ENCODE measurements at regions not wholly inside any gene's neighbourhood (a gene's known extent, or its start where the extent isn't known, plus 50 kb on each side); places are given as distances from the start of the nearest gene placed in this dataset.

DNA sequence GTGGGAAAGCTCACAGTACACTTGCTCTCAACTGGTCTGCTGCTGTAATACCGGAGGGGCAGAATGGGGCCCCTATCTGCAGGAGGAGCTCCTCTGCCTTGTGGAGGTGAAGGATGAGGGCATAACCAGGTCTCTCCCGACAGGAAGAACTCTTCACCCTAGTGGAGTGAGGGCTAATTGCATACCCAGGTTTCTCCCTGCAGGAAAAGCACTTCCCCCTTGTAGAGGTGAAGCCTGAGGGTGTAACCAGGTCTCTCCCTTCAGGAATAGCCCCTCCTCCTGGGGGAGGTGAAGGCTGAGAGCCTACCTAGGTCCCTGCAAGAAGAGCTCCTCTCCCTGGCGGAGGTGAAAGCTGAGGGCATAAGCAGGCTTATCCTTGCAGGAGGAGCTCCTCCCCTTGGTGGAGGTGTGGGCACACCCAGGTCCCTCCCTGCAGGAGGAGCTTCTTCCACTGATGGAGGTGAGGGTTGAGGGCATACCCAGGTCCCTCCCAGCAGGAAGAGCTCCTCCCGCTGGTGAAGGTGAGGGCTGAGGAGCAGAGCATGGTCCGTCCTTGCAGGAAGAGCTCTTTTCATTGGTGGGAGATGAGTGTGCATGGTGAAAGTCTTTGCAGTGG, 954.1 kb downstream of the NLGN4Y start:
- Histone ChIP-seq H3K9me3 (ENCODE audit: control insufficient read depth in 2 of 2, low read length in 2 of 2) (no peaks in the 10 kb centered on the region), H3K36me3 (ENCODE audit: control insufficient read depth in 2 of 2, insufficient read depth in 2 of 2, low read length in 2 of 2) (no peaks in the 10 kb centered on the region), H3K27ac (ENCODE audit: low read length) (no peak overlapping the region), H3K9ac (ENCODE audit: low read length in 2 of 2) (no peak overlapping the region), H3K4me3 (ENCODE audit: low read length in 2 of 2) (no peak overlapping the region), H3K27me3 (ENCODE audit: control insufficient read depth in 1 of 2, insufficient read depth in 2 of 2, low read length in 2 of 2) (no peaks in the 10 kb centered on the region), H3K4me1 (ENCODE audit: control insufficient read depth, insufficient read depth, low read length) (no peaks in the 10 kb centered on the region)

DNA sequence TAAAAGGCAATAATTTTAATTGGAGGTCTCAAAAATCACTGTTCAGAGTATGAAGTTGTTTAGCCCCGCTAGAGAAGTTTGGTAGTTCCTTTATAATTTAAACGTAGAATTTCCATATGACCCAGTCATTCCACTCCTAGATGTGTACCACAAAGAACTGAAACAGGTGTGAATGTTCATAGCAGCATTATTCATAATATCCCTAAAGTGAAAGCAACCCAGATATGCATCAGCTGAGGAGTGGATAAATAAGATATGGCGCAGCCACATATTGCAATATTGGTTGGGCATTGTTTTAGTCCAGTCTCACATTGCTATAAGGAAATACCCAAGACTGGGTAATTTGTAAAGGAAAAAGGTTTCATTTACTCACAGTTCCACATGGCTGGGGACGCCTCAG, 976.2 kb downstream of the NLGN4Y start:
- H3K36me3 ChIP-seq (ENCODE audit: control insufficient read depth in 2 of 2, insufficient read depth in 2 of 2, low read length in 2 of 2) = no peaks in the 10 kb centered on the region
- H3K9me3 ChIP-seq (ENCODE audit: control insufficient read depth in 2 of 2, low read length in 2 of 2) = no peaks in the 10 kb centered on the region
- H3K27me3 ChIP-seq (ENCODE audit: control insufficient read depth in 1 of 2, insufficient read depth in 2 of 2, low read length in 2 of 2) = no peaks in the 10 kb centered on the region
- no peak overlapping the region for H3K27ac ChIP-seq (ENCODE audit: low read length)
- H3K4me3 ChIP-seq (ENCODE audit: low read length in 2 of 2) = no peak overlapping the region
- no peaks in the 10 kb centered on the region for H3K4me1 ChIP-seq (ENCODE audit: control insufficient read depth, insufficient read depth, low read length)
- no peak overlapping the region for H3K9ac ChIP-seq (ENCODE audit: low read length in 2 of 2)

DNA sequence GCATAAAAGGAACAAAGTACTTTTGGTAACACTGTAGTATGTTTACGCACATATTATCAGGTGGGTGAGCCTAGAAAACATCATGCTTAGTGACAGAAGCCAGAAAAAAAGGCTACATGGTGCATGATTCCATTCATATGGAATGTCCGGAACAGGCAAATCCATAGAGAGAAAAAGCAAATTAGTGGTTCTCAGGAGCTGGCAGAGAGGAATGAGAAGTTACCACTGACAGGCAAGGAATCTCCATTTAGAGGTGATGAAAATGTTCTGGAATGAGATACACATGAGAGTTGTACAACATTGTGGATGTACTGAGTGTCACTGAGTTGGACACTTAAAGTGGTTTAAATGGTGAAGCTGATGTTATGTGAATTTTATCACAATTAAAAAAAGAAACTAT, 976.9 kb downstream of the NLGN4Y start:
- H3K27ac ChIP-seq (ENCODE audit: low read length) = no peak overlapping the region
- no peaks in the 10 kb centered on the region for H3K4me1 ChIP-seq (ENCODE audit: control insufficient read depth, insufficient read depth, low read length)
- H3K9me3 ChIP-seq (ENCODE audit: control insufficient read depth in 2 of 2, low read length in 2 of 2) = no peaks in the 10 kb centered on the region
- H3K4me3 ChIP-seq (ENCODE audit: low read length in 2 of 2) = no peak overlapping the region
- no peak overlapping the region for H3K9ac ChIP-seq (ENCODE audit: low read length in 2 of 2)
- H3K27me3 ChIP-seq (ENCODE audit: control insufficient read depth in 1 of 2, insufficient read depth in 2 of 2, low read length in 2 of 2) = no peaks in the 10 kb centered on the region
- no peaks in the 10 kb centered on the region for H3K36me3 ChIP-seq (ENCODE audit: control insufficient read depth in 2 of 2, insufficient read depth in 2 of 2, low read length in 2 of 2)

DNA sequence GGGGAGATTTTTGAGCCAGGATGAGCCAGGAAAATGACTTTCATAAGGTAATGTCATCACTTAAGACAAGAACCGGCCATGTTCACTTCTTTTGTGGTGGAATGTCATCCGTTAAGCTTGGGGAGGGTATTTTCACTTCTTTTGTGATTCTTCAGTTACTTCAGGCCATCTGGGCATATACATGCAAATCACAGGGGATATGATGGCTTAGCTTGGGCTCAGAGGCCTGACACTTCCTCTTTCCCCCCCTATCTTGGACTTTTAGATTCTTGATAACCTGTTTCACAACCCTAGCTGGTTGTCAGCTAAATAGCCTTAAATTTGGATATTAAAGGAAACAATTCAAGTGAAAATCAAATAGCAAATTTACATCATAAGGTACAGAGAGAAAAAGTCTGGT, 986.0 kb downstream of the NLGN4Y start:
- H3K9me3 ChIP-seq (ENCODE audit: control insufficient read depth in 2 of 2, low read length in 2 of 2) = no peaks in the 10 kb centered on the region
- no peaks in the 10 kb centered on the region for H3K4me1 ChIP-seq (ENCODE audit: control insufficient read depth, insufficient read depth, low read length)

DNA sequence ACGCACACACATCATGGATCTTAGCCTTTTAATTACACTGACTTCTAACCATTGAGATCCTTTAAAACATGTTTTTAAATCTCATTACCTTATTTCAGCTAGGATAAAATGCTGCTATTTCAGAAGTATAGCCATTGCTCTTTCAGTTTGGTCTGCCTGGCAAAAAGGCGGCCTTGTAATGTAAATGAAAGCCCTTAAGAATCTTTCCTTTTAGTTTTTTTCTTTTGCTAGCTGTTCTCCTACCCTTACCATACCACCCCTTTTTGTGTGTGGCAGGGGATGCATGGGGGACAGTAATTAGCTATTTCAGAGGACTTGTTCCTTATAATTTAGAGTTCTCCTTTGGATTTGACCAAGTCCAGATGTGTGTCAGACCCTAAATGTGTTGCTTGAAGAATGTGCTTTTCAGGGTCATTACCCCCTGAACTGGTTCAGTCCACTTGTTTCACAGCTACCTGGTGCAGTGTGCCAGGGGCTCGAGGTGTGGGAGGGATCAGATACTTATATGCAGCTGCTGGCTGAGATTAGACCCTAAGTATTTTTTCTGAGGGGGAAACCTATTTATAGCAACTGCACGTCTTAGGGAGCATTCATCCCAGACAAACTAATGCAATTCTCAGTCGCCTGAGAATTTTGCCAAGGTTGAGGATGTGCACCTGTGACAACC, 986.8 kb downstream of the NLGN4Y start:
- H3K27me3 ChIP-seq (ENCODE audit: control insufficient read depth in 1 of 2, insufficient read depth in 2 of 2, low read length in 2 of 2) = no peaks in the 10 kb centered on the region
- no peak overlapping the region for H3K4me3 ChIP-seq (ENCODE audit: low read length in 2 of 2)
- no peaks in the 10 kb centered on the region for H3K36me3 ChIP-seq (ENCODE audit: control insufficient read depth in 2 of 2, insufficient read depth in 2 of 2, low read length in 2 of 2)
- no peak overlapping the region for H3K9ac ChIP-seq (ENCODE audit: low read length in 2 of 2)
- H3K9me3 ChIP-seq (ENCODE audit: control insufficient read depth in 2 of 2, low read length in 2 of 2) = no peaks in the 10 kb centered on the region
- H3K4me1 ChIP-seq (ENCODE audit: control insufficient read depth, insufficient read depth, low read length) = no peaks in the 10 kb centered on the region
- H3K27ac ChIP-seq (ENCODE audit: low read length) = no peak overlapping the region

More for the DNA sequence above, 986.0 kb downstream of the NLGN4Y start:
- Histone ChIP-seq H3K27ac (ENCODE audit: low read length) (no peak overlapping the region), H3K36me3 (ENCODE audit: control insufficient read depth in 2 of 2, insufficient read depth in 2 of 2, low read length in 2 of 2) (no peaks in the 10 kb centered on the region), H3K9ac (ENCODE audit: low read length in 2 of 2) (no peak overlapping the region), H3K27me3 (ENCODE audit: control insufficient read depth in 1 of 2, insufficient read depth in 2 of 2, low read length in 2 of 2) (no peaks in the 10 kb centered on the region), H3K4me3 (ENCODE audit: low read length in 2 of 2) (no peak overlapping the region)

DNA sequence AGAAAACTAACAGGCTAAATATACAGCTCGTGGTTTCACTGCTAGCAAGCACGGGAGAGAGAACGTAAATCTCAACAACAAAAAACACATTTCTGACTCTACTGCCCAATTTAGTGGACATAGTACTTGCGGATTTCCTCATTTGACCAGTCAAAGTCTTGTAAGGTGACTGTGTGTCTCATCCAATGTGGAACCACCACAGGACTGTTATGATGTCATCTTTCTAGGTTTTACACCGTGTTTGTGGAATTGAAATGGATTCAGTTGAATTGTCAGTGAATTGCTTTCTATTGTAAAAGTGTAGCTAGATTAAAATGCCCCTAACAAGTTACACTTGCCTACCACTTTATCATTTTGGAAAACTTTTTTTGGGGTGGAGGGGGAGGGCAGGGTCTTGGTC, 1010.8 kb downstream of the NLGN4Y start:
- no peaks in the 10 kb centered on the region for H3K27me3 ChIP-seq (ENCODE audit: control insufficient read depth in 1 of 2, insufficient read depth in 2 of 2, low read length in 2 of 2)
- H3K9ac ChIP-seq (ENCODE audit: low read length in 2 of 2) = no peak overlapping the region
- H3K9me3 ChIP-seq (ENCODE audit: control insufficient read depth in 2 of 2, low read length in 2 of 2) = no peaks in the 10 kb centered on the region
- H3K4me3 ChIP-seq (ENCODE audit: low read length in 2 of 2) = no peak overlapping the region
- H3K27ac ChIP-seq (ENCODE audit: low read length) = no peak overlapping the region
- H3K4me1 ChIP-seq (ENCODE audit: control insufficient read depth, insufficient read depth, low read length) = no peaks in the 10 kb centered on the region
- no peaks in the 10 kb centered on the region for H3K36me3 ChIP-seq (ENCODE audit: control insufficient read depth in 2 of 2, insufficient read depth in 2 of 2, low read length in 2 of 2)

DNA sequence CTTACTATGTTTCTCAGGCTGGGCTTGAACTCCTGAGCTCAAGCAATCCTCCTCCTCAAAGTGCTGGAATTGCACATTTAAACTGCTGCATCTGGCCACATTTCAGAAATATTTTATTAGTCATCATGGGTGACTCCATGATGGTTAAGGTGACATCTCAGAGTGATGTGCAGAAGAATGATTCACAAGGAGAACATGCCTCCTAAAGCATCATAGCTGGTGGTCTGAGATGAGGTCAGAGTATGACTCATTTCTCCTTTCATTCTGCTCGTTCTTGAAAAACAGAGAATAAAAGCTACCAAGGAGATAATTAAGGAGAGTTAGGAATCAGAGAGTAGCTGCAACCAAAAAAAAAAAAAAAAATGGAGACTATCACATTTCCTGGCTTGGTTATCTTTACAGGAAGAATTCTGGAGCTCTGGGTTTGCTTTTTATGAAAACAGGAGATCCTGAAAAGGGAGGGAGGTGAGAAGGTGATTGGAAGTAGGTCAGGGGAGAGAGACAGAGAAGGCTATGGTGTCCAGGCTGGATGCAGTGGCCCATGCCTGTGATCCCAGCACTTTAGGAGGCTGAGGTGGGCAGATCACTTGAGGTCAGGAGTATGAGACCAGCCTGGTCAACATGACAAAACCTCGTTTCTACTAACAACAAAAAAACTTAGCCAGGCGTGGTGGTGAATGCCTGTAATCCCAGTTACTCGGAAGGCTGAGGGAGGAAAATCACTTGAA, 1011.6 kb downstream of the NLGN4Y start:
- Histone ChIP-seq H3K36me3 (ENCODE audit: control insufficient read depth in 2 of 2, insufficient read depth in 2 of 2, low read length in 2 of 2) (no peaks in the 10 kb centered on the region), H3K9me3 (ENCODE audit: control insufficient read depth in 2 of 2, low read length in 2 of 2) (no peaks in the 10 kb centered on the region), H3K9ac (ENCODE audit: low read length in 2 of 2) (no peak overlapping the region), H3K4me3 (ENCODE audit: low read length in 2 of 2) (no peak overlapping the region), H3K27ac (ENCODE audit: low read length) (no peak overlapping the region), H3K4me1 (ENCODE audit: control insufficient read depth, insufficient read depth, low read length) (no peaks in the 10 kb centered on the region), H3K27me3 (ENCODE audit: control insufficient read depth in 1 of 2, insufficient read depth in 2 of 2, low read length in 2 of 2) (no peaks in the 10 kb centered on the region)

DNA sequence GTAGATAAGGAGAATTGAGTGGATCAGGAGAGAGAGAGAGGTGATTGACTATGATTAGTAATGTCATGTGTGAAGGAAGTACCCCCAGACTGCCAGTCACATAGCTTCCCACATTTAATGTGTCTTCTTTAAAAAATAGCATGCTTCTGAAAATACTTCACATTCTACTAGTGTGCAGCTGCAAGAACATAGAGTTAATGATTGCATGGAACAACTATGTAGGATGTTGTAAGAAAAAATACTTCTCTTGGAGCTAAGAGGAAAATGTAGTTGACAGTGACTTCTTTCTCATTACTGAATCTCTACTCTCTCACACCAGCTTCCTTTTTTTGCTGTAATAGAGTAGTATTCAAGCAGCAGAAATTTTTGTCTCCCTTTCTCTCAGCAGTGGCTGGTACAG, 1016.2 kb downstream of the NLGN4Y start:
- no peaks in the 10 kb centered on the region for H3K9me3 ChIP-seq (ENCODE audit: control insufficient read depth in 2 of 2, low read length in 2 of 2)

DNA sequence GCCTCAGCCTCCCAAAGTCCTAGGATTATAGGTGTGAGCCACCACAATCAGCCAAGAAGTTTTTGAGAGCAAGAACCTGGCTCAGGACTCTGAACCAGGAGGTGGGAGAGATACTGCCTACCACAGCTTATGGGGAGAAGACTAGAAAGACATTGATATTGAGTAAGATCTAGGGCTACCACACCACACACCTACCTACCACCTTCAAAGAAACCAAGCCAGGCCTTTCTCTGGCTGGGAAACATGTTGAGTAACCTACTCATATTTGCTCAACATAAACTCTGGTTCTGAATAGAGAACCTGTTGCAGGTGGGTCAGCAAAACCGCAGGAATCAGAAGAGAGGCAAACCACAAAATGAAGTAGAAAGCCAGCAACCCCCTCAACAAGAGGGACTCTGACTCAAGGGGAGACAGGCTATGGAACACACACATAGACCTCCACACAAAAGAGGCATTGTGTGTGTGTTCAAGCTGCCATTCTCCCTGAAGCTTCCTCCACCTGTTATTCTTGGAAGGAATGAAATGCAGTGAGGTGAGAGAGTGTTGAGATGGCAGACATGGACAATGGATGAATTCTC, 1021.9 kb downstream of the NLGN4Y start:
- Histone ChIP-seq H3K36me3 (ENCODE audit: control insufficient read depth in 2 of 2, insufficient read depth in 2 of 2, low read length in 2 of 2) (no peaks in the 10 kb centered on the region), H3K9me3 (ENCODE audit: control insufficient read depth in 2 of 2, low read length in 2 of 2) (no peaks in the 10 kb centered on the region), H3K27ac (ENCODE audit: low read length) (no peak overlapping the region), H3K9ac (ENCODE audit: low read length in 2 of 2) (no peak overlapping the region), H3K4me3 (ENCODE audit: low read length in 2 of 2) (no peak overlapping the region), H3K27me3 (ENCODE audit: control insufficient read depth in 1 of 2, insufficient read depth in 2 of 2, low read length in 2 of 2) (no peaks in the 10 kb centered on the region), H3K4me1 (ENCODE audit: control insufficient read depth, insufficient read depth, low read length) (no peaks in the 10 kb centered on the region)

More for the DNA sequence above, 1016.2 kb downstream of the NLGN4Y start:
- Histone ChIP-seq H3K4me1 (ENCODE audit: control insufficient read depth, insufficient read depth, low read length) (no peaks in the 10 kb centered on the region), H3K36me3 (ENCODE audit: control insufficient read depth in 2 of 2, insufficient read depth in 2 of 2, low read length in 2 of 2) (no peaks in the 10 kb centered on the region), H3K27me3 (ENCODE audit: control insufficient read depth in 1 of 2, insufficient read depth in 2 of 2, low read length in 2 of 2) (no peaks in the 10 kb centered on the region), H3K9ac (ENCODE audit: low read length in 2 of 2) (no peak overlapping the region), H3K27ac (ENCODE audit: low read length) (no peak overlapping the region), H3K4me3 (ENCODE audit: low read length in 2 of 2) (no peak overlapping the region)

DNA sequence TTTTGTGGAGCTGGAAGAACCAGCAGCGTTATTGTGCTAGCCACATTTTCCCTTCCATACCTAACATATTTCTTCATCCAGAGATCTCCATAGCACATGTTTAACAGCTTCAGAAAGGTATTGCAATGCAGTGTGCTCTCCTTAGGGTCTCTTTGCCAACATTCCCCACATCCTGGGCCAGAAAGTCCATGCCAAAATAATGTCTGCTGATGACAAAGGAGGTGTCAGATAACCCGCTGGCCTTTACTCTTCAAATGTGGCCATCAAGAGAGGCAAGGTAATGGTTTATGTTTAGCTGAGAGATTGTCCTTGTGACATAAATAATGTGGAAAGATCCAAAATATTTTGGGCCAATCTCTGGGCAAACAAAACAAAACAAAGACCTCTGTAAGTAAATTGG, 1027.7 kb downstream of the NLGN4Y start:
- Histone ChIP-seq H3K27ac (ENCODE audit: low read length) (no peak overlapping the region), H3K36me3 (ENCODE audit: control insufficient read depth in 2 of 2, insufficient read depth in 2 of 2, low read length in 2 of 2) (no peaks in the 10 kb centered on the region), H3K27me3 (ENCODE audit: control insufficient read depth in 1 of 2, insufficient read depth in 2 of 2, low read length in 2 of 2) (no peaks in the 10 kb centered on the region), H3K4me3 (ENCODE audit: low read length in 2 of 2) (no peak overlapping the region), H3K9me3 (ENCODE audit: control insufficient read depth in 2 of 2, low read length in 2 of 2) (no peaks in the 10 kb centered on the region), H3K9ac (ENCODE audit: low read length in 2 of 2) (no peak overlapping the region), H3K4me1 (ENCODE audit: control insufficient read depth, insufficient read depth, low read length) (no peaks in the 10 kb centered on the region)
